ENCODE measurements at regions not wholly inside any gene's neighbourhood (a gene's known extent, or its start where the extent isn't known, plus 50 kb on each side); places are given as distances from the start of the nearest gene placed in this dataset.

- TF ChIP-seq EGR1 (IDR thresholded peaks at IDR 0.05; ENCODE audit: borderline replicate concordance, low read depth, low read length) (no peak), POLR2A (IDR thresholded peaks at IDR 0.05; ENCODE audit: control extremely low read depth in 1 of 2, low read depth in 2 of 2, low read length in 2 of 2) (no peak), CTCF (IDR thresholded peaks at IDR 0.05; ENCODE audit: control extremely low read depth in 1 of 3, insufficient read depth in 1 of 3, low read depth in 1 of 3, low read length in 3 of 3) (no peak), HDAC6 (IDR thresholded peaks at IDR 0.05; ENCODE audit: low read depth, low read length) (no peak), EZH2 (IDR thresholded peaks at IDR 0.05; ENCODE audit: low read depth, low read length, severe bottlenecking) (no peak), CHD1 (IDR thresholded peaks at IDR 0.05; ENCODE audit: low read depth, low read length) (no peak), CEBPB (IDR thresholded peaks at IDR 0.05; ENCODE audit: low read depth, low read length) (no peak), MAX (IDR thresholded peaks at IDR 0.05) (no peak)
Measured at GRCh38 chr4:31955346-31955745, 1235.2 kb downstream of the PCDH7 start.
